ENCODE measurements at regions not wholly inside any gene's neighbourhood (a gene's known extent, or its start where the extent isn't known, plus 50 kb on each side); places are given as distances from the start of the nearest gene placed in this dataset.

DNA sequence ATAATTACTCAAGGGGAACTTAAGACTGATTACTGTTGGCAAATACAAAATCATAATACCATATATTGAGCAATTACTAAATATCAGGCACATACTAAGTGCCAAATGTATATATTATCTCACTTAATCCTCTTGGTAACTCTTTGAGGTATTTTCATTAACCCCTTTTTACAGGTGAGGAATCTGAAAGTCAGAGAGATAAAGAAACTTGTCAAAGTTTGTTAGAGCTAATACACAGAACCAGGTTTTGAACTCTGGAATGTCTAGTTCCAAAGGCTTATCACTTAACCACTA is 80.3 kb downstream of the LLPH start:
- no peak for TF ChIP-seq POLR2A (IDR thresholded peaks at IDR 0.05; ENCODE audit: low read length)
- TF ChIP-seq, protein P1, sequence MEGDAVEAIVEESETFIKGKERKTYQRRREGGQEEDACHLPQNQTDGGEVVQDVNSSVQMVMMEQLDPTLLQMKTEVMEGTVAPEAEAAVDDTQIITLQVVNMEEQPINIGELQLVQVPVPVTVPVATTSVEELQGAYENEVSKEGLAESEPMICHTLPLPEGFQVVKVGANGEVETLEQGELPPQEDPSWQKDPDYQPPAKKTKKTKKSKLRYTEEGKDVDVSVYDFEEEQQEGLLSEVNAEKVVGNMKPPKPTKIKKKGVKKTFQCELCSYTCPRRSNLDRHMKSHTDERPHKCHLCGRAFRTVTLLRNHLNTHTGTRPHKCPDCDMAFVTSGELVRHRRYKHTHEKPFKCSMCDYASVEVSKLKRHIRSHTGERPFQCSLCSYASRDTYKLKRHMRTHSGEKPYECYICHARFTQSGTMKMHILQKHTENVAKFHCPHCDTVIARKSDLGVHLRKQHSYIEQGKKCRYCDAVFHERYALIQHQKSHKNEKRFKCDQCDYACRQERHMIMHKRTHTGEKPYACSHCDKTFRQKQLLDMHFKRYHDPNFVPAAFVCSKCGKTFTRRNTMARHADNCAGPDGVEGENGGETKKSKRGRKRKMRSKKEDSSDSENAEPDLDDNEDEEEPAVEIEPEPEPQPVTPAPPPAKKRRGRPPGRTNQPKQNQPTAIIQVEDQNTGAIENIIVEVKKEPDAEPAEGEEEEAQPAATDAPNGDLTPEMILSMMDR (IDR thresholded peaks at IDR 0.05), result no peak
- TF ChIP-seq CEBPB (IDR thresholded peaks at IDR 0.05), result no peak
- TF ChIP-seq MYC (IDR thresholded peaks at IDR 0.05; ENCODE audit: borderline replicate concordance, low read length), result no peak
- TF ChIP-seq CHD4 (IDR thresholded peaks at IDR 0.05; ENCODE audit: borderline replicate concordance), result no peak
